ENCODE measurements at regions not wholly inside any gene's neighbourhood (a gene's known extent, or its start where the extent isn't known, plus 50 kb on each side); places are given as distances from the start of the nearest gene placed in this dataset.

GRCh38 chr5:34591723-34592122, 64.4 kb upstream of the RAI14 start:
- TF ChIP-seq POLR2A (IDR thresholded peaks at IDR 0.05; ENCODE audit: low read depth, low read length), result no peak
- no peak for TF ChIP-seq TAF1 (IDR thresholded peaks at IDR 0.05; ENCODE audit: low read depth, low read length)
- TF ChIP-seq POLR2AphosphoS5 (IDR thresholded peaks at IDR 0.05; ENCODE audit: low read depth, low read length), result no peak
- TF ChIP-seq SPI1 (IDR thresholded peaks at IDR 0.05; ENCODE audit: low read depth, low read length), result no peak
- no peak for TF ChIP-seq POU2F2 (IDR thresholded peaks at IDR 0.05; ENCODE audit: low read depth, low read length)

Data from GM12891 (cell line).